ENCODE measurements at regions not wholly inside any gene's neighbourhood (a gene's known extent, or its start where the extent isn't known, plus 50 kb on each side); places are given as distances from the start of the nearest gene placed in this dataset.

DNA sequence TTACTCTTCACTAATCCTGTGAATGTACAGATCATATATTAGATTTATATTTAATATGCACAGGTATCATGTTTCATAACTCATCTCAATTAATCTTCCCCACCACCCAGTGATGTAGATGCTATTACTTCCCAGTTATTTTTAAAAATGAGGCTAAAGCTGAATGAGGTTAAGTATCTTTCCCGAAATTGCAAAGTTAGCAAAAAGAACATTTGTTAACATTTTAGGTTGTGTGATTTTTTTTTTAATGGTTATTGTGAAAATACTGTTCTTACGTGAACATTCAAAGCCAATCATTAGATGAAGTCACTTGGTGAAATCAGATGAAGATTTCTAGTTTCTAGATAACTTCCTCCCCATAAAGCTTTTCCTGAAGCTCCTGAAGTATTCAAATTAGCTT, 186.9 kb upstream of the PLEKHA5 start:
- DNase-seq (ENCODE audit: low spot score), result no peak
- TF ChIP-seq, protein P1, sequence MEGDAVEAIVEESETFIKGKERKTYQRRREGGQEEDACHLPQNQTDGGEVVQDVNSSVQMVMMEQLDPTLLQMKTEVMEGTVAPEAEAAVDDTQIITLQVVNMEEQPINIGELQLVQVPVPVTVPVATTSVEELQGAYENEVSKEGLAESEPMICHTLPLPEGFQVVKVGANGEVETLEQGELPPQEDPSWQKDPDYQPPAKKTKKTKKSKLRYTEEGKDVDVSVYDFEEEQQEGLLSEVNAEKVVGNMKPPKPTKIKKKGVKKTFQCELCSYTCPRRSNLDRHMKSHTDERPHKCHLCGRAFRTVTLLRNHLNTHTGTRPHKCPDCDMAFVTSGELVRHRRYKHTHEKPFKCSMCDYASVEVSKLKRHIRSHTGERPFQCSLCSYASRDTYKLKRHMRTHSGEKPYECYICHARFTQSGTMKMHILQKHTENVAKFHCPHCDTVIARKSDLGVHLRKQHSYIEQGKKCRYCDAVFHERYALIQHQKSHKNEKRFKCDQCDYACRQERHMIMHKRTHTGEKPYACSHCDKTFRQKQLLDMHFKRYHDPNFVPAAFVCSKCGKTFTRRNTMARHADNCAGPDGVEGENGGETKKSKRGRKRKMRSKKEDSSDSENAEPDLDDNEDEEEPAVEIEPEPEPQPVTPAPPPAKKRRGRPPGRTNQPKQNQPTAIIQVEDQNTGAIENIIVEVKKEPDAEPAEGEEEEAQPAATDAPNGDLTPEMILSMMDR (IDR thresholded peaks at IDR 0.05; ENCODE audit: extremely low read depth, missing control alignments), result no peak

DNA sequence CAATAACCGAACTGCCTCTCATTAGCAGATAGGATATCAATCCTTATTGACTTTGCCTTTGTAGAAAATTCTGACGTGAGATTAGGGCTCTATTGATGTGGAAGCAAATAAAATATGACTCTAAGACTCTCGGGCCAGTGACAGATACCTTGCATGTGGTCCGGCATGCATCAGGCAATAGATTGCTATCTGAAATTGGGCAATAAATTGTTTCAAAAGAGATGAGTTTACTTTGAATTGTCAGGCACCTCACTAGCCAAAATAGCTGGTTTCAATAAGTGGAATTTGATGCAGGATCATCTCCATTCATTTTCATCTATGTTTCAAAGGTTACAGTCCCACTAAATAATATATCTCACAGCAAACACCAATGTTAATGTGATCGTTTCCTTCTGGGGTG, 186.3 kb upstream of the PLEKHA5 start:
- TF ChIP-seq, protein P1 (IDR thresholded peaks at IDR 0.05; ENCODE audit: extremely low read depth, missing control alignments), result no peak

DNA sequence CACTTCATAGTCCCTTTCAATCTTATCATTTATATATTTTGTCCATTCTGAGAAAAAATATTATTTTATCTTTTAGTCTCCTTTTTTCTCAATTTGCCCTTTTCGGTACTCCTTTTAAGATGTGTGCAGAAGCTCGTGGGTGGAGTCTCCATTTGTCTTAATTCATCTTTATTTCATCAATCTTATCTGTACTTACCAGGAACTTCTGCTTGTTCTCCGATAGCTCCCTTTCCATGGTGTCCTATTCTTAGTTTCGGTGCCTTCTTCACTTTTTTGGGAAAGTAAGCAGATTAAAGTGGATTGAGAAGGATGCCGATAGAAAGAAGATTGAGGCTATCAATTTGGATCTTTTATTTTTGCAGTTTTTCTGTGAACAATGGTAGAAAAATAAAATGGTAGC, 183.4 kb upstream of the PLEKHA5 start:
- TF ChIP-seq, protein P1 (IDR thresholded peaks at IDR 0.05; ENCODE audit: extremely low read depth, missing control alignments), result no peak
- DNase-seq (ENCODE audit: low spot score), result no peak

More for the DNA sequence above, 186.3 kb upstream of the PLEKHA5 start:
- no peak for DNase-seq (ENCODE audit: low spot score)

DNA sequence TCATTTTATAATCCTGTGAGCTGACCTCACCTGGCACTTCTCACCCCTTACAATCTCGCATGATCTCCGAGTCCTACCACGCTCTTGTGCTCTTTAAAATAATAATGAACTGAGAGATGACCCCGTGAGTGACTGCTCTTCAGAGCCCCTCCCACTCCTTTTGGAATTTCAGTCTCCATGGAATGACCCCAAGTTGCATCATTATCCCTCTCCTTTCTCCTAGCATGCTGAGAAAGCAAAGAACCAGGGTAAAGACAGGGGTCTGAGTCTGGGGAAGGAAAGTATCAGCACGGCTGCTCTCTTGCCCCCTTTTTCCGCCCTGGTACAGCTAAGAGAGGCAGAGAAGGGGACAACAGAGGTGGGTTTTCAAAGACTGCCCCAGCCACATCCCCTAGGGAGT, 178.3 kb upstream of the PLEKHA5 start:
- DNase-seq (ENCODE audit: low spot score), result no peak

DNA sequence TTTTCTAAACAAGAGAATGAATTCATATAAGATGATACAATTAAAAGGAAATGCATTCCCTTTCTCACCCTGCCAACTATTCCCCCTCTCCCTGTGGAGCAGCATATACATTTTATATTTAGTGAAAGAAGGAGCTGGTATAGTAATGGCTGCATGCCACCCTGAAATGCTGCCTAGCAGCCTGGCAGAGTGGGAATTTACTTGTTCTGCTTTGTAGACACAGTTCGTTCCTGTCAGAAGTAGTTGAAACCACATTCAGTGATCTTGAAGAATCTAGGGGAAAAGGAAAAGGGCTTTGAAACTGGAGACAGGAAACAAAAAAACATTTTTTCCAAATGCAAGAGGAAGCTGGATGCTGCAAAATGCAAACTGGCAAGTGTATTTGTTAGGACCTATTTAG, 176.0 kb upstream of the PLEKHA5 start:
- TF ChIP-seq, protein P1 (IDR thresholded peaks at IDR 0.05; ENCODE audit: extremely low read depth, missing control alignments), result no peak
- DNase-seq (ENCODE audit: low spot score), result no peak

More for the DNA sequence above, 178.3 kb upstream of the PLEKHA5 start:
- TF ChIP-seq, protein P1 (IDR thresholded peaks at IDR 0.05; ENCODE audit: extremely low read depth, missing control alignments), result no peak

DNA sequence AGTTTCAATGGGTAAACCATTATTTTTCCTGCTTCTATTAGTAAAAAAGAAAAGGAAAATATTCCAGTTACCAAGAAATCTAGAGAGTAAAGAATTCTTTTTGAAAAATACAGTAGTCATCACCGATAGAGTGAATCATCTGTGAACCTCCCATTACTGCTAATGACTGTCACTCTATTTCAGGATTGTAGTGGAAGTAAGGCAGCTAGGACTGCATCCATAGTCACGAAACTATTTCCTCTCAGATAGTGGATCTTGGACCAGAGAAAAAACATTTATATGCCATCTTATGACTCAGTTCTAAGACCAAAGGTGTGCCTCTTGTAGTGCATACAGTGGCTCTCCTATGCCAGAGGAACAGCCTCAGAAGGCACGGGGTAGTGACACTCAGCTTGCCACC, 173.9 kb upstream of the PLEKHA5 start:
- TF ChIP-seq, protein P1 (IDR thresholded peaks at IDR 0.05; ENCODE audit: extremely low read depth, missing control alignments), result no peak
- DNase-seq (ENCODE audit: low spot score), result no peak

DNA sequence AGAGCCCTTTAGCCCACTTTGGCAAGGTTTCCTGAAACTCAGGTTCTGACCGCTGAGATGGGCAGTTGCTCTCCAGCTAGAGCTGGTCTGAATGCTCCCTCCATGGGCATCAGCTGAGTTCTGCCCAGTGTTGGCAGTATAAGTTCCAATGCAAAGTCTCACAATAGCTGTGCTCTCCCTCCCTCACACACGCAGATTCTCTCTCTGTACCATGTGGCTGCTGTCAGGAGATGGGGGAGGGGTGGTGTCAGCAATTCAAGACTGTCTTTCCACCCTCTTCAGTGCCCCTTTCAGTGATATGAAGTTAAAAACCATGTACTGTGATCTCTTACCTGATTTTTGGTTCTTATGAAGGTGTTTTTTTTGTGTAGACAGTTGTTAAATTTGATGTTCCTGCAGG, 164.3 kb upstream of the PLEKHA5 start:
- no peak for DNase-seq (ENCODE audit: low spot score)

More for the DNA sequence above, 164.3 kb upstream of the PLEKHA5 start:
- TF ChIP-seq, protein P1 (IDR thresholded peaks at IDR 0.05; ENCODE audit: extremely low read depth, missing control alignments), result no peak

Data from GM20000 (cell line).